Erythroblast (primary cell): ENCODE measurements at regions not wholly inside any gene's neighbourhood (a gene's known extent, or its start where the extent isn't known, plus 50 kb on each side); places are given as distances from the start of the nearest gene placed in this dataset.

Experiments used
- GATA1 ChIP-seq: IDR thresholded peaks from 2 replicates; pipeline ENCODE4 v1.6.1; 2011; ENCODE audit warnings: low read depth, mild to moderate bottlenecking, control low read depth, low read length, moderate library complexity
- POLR2A ChIP-seq: IDR thresholded peaks from 2 replicates; pipeline ENCODE4 v1.6.1; 2011; ENCODE audit warnings: mild to moderate bottlenecking, low read length

- TF ChIP-seq POLR2A (no peak), GATA1 (no peak)
Observed at GRCh38 chr6:72553531-72554511, 68.0 kb upstream of the KCNQ5 start.
